LHCN-M2 (cell line): ENCODE measurements at regions not wholly inside any gene's neighbourhood (a gene's known extent, or its start where the extent isn't known, plus 50 kb on each side); places are given as distances from the start of the nearest gene placed in this dataset.
A peak's percentile ranks its signal among the peaks of the same experiment; 100 is the strongest.
"Not testable (repeated sequence)": the region's sequence is repeated elsewhere in the genome, so short reads cannot be mapped to it uniquely, and the experiment has no call there.

Experiments used
- DNase-seq: peaks from one replicate; pipeline ENCODE4 v3.0.0-alpha.2; 2012; ENCODE audit warnings: low read depth

GRCh38 chr4:11866391-11866790 is 437.7 kb upstream of the HS3ST1 start:
- no peak for DNase-seq

- no peak for DNase-seq
These were observed 432.3 kb upstream of the HS3ST1 start for GRCh38 chr4:11860996-11861395.

DNA sequence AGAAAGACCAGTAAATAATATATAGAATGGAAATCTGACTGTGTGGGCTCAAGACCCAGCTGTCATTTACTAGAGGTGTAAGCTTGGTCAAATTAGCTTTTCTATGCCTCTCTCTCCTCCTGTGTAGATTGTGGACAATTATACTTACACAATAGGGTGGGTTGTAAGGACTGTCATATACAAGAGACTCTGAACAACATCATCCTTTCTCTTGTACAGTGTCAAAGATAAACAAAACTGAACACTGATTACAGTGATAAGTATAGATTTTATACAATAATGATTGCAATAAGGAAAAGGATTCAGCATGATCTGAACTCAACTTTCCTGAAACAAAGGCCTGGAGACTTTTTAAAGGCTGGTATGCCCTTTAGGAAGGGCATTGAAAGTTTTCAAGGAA is 429.2 kb upstream of the HS3ST1 start:
- DNase-seq: no peak

GRCh38 chr4:11847167-11847566 is 418.5 kb upstream of the HS3ST1 start:
- DNase-seq: no peak

DNA sequence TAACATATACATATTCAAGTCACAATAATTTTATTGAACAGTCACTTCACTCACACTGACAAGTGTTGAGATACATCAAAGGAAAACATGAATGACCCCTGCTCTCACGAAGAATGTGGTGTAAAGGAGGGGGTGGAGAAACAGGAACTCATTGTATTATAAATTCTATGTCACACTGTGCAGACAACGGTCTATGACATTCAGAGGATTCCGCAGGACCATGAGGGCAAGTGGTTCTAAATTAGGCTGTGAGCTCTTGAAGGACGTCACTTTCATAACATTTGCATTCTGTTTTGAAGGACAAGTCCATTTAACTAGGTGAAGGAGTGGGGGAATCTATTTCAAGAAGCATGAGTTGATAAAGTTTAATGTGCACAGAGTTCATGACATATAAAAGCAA is 415.2 kb upstream of the HS3ST1 start:
- no peak for DNase-seq

GRCh38 chr4:11843340-11843739 is 414.6 kb upstream of the HS3ST1 start:
- DNase-seq: no peak

DNA sequence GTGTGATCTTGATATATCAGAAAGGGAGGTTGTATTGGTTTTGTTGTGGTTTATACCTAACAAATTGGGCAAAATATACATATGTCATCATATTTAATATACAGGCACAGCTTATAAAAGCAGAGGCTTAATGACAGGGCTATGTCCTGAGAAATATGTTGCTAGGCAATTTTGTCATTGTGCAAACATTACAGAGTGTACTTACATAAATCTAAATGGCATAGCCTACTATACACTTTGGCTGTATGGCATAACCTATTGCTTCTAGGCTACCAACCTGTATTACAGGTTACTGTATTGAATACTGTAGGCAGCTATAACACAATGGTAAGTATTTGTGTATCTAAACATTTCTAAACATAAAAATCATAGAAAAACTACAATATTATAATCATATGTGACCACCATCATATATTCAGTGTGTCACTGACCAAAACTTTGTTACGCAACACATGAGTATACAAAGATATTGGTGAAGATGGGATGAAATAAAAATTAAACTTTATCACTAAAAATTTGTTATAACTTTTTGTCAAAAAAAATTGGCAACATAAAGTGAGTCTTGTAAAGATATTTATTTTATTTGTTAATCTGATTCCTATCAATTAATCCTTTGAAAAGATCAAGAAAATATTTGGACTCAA is 414.0 kb upstream of the HS3ST1 start:
- DNase-seq: no peak

DNA sequence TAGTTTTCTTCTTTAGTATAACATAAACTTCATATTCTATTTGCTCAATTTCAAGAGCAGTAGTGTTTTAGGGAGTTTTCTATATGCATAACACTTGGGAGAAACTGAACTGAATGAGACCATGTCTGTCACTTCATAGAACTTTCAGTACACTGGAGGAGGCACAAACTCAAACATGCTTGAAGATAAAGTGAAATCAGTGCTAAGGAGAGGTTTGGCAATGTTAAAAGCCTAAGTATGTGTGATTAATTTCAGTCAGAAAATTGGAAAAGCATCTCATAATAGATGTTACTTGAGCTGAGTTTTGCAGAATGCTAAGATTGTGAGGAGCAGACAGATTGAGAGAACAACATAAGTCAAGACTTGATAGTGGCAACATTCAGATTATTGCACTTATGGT is 411.2 kb upstream of the HS3ST1 start:
- DNase-seq: no peak

DNA sequence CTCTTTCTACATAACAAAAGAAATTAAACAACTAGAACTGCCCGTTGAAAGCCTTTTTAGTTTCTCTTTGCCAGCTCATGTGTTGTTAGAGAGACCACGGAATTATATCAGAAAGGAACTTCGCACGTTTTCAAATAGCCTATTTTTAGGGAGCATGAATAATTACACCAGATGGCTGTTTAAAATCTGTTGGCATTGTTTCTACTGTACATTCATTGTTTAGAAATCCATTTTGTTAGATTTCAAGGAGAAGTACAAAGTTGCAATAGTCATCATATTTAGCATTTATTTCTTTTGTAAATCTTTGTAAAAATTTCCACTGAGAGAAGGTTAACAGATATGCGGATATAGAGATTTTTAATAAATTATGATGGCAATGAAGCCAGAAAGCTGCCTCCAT is 403.0 kb upstream of the HS3ST1 start:
- peak; percentile 19 for DNase-seq

GRCh38 chr4:11824566-11824965 is 395.9 kb upstream of the HS3ST1 start:
- no peak for DNase-seq

GRCh38 chr4:11821772-11822430 is 393.2 kb upstream of the HS3ST1 start:
- no peak for DNase-seq

- no peak for DNase-seq
These were observed 388.4 kb upstream of the HS3ST1 start for GRCh38 chr4:11817088-11817487.

DNA sequence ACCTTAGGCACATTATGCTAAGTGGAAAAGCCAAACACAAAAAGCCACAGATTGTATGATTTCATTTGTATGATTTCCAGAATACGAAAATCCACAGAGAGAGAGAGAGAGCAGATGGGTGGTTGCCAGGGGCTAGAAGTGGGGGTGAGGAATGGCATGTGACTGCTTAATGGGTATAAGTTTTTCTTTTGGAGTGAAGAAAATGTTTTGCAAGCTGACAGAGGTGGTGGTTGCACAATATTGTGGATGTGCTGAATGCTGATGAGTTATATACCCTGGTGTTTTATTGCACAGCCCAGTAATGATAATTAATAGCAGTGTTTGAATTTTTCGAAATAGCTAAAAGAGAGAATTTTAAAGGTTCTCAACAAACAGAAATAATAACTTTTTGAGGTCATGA is 386.1 kb upstream of the HS3ST1 start:
- DNase-seq: no peak

GRCh38 chr4:11813951-11814446 is 385.3 kb upstream of the HS3ST1 start:
- DNase-seq: no peak

- not testable (repeated sequence) for DNase-seq
These were observed 382.8 kb upstream of the HS3ST1 start for GRCh38 chr4:11811521-11811920.

DNA sequence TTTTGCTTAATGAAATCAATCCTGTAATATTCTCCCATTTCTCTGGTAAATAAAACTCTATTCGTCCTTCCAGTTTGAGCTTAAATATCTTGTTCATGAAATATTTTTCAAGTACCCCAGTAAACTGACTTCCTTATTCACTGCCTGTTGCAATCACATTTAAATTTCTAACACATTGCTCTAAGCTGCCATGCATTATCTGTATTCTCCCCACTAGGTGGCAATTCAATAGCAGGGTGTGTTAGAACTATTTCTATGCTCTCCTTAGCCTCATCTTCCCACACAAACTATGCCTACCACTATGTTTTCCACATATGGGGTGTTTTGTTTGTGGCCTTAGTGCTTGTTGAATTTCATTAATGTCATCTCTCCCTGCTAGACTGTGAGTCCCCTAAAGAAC is 377.1 kb upstream of the HS3ST1 start:
- DNase-seq: peak; percentile 41

DNA sequence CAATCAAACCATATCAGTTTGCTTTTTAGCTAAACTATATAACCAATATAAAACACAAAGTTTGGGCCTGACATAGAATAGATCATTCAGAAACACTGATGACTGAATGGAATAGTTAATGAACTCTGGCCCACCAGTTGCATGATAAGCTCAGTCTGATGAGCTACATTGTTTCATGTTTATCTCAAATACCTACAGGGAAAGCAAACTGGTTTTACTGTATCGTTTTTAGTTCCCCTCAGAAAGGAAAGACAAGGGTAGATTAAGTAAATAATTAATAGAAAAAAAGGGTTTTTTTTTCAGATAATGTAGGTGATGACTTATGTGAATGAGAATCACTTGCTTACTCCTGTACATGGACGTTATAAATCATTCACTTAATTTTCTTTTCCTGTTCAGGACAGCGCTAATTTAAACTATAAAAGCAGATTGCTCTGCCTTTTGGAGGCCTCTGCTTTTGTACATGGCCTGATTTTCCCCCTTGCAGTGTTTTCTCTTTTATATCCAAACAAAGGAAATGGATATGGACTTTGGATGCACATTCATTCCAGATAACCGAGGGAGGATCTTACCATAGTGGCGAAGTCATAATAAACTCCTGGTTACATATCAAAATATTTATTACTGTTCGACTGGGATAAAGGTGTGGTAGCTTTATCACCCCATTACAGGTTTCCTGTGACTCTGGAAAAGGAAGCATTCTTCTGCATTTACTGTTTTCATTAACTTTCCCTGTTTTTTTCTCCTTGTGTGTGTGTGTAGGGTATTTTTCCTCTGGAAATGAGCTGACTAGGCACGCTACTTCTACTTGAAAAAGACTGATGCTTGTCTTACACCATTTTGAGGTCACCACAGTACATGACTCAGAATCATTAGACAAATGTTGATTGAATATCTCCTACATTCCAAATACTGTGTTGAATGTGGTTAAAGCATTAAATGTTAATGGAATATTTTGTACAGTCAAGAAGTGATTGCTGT is 373.1 kb upstream of the HS3ST1 start:
- no peak for DNase-seq

GRCh38 chr4:11799196-11799595 is 370.5 kb upstream of the HS3ST1 start:
- no peak for DNase-seq

- no peak for DNase-seq
These were observed 363.1 kb upstream of the HS3ST1 start for GRCh38 chr4:11791797-11792196.

DNA sequence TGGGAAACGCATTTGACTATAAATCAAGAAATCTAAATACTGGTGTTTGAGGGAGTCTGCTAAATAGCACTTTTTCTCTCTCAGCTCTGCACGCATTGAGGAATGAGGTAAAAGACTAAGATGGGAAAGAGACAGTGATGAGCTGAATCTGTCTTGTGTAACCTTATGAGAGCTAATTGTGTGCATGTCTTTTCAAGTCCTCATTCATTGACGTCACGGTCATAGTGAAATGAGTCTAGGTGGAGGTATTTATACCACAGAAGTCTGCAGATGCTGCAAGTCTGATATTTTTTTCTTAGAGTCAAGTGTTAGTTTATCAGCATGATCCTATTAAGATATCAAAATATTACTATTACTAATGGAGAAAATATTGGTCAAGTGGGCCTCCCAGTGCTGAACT is 361.5 kb upstream of the HS3ST1 start:
- DNase-seq: no peak

DNA sequence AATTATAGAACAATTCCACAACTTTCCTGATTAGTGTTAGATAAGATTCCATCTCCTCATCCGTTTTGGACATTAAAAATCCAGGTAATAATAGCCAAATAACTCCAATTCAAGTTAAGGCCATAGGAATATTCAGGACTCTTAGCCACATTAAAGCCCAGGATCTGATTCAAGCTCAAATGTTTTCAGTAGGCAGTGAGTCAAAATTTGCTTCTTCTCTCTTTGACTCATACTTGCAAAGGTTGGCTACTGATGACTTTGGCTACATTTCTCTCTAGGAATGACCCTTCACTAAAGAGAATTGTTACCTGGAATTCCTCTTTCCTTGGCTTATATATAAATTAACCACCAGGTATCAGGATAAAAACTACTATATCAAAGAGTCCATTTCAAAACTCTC is 354.9 kb upstream of the HS3ST1 start:
- no peak for DNase-seq

DNA sequence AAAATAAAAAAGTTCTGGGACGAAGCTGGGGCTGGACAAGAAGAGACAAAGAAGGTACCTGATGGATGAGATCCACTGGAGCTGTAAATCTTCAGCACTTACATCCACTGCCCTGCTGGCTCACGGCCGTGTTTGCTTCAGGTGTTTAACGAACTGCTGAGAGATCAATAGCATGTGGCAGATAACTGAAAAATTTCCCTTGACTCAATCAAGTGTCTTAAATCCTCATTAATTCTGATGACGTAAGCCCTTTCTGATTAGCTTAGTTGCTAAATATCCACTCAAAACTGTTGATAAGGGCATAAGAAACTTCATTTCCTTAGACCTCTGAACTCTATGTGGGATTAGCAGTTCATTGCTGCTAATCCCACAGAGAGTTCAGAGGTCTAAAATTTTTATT is 354.2 kb upstream of the HS3ST1 start:
- DNase-seq: no peak
